Stimulated activated CD4-positive, alpha-beta T cell treated with anti-CD3 and anti-CD28 coated beads, TNF-alpha, amount 100 ng/mL, for 1 hour (primary cell): ENCODE measurements at regions not wholly inside any gene's neighbourhood (a gene's known extent, or its start where the extent isn't known, plus 50 kb on each side); places are given as distances from the start of the nearest gene placed in this dataset.

Source experiments
- DNase-seq, 3 donors: peaks; one replicate each; pipeline ENCODE4 v3.0.0-alpha.2; 2020; ENCODE audit warnings: low read depth in 3 of 3, low spot score in 1 of 3

DNA sequence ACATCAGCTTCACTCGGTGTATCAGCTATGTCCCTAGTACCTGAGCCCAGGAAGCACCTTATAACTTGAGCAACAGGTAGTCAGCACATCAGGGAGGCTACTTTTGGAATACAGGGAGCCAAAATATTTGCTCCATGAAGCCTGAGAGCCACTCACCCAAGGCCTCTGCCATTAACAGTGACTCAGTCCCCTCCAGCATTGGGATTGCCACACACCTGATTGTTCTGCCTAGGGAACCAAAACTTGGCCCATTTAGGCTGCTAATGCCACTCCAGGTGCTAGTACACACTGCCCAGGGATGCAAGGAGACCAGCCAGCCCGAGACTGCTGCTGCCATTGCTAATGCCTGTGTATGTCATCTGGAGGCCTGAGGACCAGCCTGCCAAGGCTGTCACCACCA, 773.6 kb upstream of the TENM4 start:
- no peak for DNase-seq

DNA sequence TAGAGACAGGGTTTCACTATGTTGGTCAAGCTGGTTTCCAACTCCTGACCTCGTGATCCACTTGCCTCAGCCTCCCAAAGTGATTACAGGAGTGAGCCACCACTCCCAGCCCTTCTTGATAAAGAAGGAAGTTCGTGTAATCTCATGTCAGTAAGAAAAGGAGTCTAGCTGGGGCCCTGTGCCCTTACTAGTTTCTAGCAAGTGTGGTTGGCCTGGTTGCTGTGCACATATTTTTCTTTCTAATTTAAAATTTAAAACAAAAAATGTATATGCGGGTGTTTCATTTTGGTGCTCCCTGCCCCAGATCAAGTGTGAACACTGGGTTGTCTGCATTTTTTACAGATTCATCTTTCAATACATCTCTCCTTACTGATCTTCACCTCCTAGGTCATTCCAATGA, 770.8 kb upstream of the TENM4 start:
- DNase-seq = no peak

DNA sequence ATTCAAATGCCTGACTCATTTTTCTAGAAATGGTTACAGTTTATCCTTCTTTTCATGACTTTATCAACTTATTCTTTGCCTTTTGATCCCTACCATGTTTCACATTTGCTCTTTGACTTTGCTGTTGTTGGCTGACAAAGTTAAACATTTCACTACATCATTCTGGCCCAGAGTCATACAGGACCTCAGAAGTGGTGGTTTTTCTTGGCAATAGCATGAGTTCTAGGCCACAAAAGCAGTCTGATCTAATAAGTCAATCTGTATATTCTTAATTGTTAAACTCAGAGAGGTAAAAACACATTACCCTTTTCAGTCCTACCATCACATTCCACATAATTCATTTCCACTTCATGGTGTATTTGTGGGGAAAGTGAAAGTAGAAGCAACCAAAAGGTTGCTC, 763.2 kb upstream of the TENM4 start:
- no peak for DNase-seq

DNA sequence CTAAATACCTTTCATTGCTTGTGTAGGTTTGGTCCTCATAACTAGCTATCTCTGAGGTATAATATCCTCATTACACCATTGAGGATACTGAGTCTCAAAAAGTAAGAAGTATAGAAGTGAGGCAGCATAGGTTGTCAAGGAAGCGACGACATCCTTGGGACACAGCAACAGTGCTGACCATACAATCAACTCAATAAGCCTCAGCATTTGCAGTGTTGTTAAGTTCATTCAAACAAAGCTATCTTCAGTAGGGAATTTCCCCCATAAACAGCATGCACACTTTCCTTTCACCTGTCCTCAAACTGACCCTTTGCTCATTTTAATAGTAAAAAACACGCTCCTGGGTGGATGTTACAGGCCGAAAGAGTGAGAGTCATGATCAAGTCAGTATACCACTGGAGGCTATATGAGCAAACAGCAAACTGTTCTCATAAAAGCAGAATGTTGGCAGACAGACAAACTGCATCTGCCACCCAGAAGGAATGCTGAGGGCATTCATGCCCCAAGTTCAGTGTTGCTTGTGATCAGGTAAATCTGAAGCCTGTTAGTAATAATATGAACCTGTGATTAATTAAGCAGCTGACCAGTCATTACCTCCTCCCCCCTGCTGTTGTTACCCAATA, 756.2 kb upstream of the TENM4 start:
- DNase-seq = no peak

DNA sequence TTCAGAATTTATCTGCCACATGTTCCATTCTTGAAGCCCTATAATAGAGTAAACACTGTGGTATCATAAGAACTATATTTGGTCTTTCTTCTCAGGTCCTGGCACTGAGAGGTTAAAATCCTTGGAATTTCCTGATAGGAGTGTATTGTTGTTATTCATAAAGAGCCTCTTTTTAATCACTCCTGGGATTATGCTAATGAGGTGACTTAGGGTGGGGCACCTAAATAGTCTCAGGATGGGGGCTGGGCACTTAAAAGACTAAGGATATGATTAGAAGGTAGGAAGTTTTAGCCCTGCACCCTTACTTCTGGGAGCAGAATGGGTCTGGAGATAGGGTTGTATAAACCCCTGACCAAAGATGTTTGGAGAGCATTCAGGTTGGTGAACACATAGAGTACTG, 755.2 kb upstream of the TENM4 start:
- no peak for DNase-seq

DNA sequence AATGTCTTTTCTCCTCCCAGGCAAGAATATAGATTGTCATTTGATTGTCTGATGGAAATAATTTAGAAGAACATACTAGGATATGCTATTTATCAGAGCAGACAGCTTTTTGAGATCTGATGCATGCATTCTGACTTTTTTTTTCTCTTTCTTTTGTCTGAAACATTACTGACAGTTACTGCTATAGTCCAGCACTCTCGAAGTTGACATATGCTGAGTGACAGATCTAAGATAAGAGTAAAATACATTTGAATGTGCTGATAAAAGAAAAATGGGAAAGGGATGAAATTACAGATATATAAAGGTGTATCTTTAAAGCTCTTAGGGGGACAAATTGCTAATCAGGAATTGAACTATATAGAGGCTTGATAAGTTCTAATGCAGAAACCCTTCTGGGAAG, 753.8 kb upstream of the TENM4 start:
- DNase-seq = no peak

DNA sequence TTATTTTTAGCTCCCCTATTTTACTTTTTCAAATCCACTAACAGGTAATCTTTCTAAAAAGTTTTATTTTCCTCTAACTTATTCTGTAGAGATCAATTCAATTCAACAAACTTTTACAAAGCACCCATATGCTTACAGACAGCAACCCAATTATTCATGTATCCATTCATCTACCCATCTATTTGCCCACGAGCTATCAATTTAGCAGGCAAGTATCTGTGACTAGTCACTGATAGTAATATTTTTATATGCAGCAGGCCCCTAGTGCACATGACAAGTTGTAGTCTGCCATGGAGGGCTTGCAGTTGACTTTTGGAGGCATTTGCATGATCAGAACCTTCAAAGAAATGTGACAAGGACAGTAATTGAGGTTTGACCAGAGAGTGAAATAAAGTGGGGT, 753.2 kb upstream of the TENM4 start:
- DNase-seq = no peak

DNA sequence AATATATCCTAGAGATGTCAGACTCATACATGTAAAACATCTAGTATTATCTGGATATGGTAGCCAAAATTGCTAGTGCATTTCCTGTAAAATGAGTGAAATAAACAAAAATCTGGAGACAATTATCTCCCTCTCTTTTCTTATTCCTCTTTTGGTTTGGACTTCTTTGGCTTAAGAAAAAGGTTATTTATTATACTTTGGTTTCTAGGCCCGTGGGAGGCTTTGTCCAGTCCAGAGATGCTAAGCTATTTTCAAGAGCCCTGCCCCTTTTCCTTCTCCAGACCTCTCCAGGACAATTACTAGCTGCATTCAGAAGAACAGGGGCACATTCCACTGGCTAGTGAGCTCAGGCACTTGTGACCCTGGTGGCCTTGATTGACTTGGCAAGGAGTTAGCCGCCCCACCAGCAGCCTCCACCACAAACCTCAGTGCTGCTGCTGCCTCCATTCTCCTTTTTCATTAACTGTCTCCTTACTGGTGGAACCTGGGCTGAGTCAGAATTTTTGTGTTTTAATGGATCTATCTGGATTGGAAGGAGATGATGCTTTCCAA, 747.3 kb upstream of the TENM4 start:
- DNase-seq = no peak

DNA sequence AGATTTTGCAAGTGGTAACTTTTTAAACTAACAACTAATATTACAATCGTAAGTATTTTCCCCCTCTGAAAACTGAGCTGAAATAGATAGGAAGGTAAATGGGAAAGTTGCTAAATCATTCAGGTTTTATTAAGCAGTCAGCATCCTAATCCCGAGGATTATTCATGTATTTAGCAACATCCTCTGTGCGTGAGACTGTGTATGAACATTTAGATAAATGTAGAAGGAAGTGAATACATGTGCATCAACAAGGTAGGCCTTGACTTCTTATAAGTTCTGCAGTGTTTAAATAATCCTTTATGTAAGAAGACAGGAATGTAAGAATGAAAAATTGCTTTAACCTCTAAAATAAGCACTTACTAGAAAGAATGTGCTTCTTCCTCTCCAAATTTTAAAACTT, 745.9 kb upstream of the TENM4 start:
- DNase-seq = no peak

DNA sequence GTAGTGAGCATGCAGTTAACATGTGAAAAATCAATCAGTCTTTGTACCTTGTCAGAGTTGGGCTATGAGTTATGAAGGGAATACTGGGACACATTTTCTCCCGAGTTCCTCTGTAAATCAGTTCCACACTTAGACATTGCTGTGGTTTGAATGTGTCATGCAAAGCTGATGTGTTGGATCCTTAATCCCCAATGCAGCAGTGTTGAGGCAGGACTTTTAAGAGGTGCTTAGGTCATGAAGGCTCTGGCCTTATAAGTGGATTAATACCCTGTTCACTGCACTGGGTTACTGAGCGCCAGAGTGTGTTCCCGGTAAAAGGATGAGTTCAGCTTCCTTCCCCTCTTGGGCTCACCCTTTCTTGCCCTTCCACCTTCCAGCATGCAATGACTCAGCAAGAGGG, 742.1 kb upstream of the TENM4 start:
- no peak for DNase-seq

DNA sequence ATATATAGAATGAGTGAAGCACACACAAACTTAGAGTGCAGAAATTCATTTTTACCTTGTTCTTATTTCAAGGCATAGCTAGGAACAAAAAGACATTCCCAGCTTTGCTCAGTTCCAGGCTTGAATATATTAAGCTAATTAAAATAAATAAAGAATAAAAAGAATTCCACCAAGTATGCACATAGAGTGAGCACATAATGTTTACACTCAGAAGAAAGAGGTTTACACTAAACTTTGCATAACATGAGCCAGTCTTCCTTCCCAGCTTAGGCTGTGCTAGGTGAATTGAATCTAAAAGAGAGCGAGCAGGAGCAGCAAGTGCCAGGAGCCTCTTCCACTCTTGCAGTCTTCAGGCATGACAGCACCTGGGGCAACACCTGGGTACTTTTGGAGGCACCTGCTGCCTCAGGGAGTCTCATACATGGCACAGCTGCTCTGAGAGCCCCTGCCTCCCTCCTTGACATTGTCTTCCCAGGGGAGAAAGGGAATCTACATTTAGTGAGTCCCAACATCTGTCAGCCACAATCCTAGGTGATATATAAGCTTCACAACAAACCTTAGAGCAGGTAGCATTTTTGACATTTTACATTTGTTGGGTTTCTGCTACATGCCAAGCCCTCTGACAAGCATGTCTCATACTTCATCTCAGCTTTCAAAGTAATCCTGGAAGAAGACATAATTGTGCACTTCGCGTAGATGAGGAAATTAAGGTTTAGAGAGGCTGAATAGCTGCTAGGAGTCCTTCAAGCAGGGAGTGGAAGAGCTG, 732.7 kb upstream of the TENM4 start:
- DNase-seq = no peak

DNA sequence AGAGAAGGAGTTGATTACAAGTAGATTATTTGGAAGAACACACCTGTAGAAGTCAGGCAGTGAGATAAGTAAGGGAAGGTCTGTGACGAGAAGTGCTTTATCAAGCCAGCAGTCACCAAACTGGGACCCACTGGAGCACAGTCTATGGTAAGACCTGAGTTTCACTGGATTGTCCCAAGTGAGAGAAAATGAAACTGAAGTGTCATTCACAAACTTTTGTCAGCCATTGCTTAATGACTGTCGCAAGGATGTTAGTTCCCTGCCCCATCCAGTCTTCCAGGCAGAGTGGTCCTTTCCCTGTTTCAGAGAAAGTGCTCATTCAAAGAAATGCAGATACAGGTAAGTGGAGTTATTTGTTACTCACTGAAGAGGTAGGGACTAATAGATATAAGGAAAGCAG, 728.0 kb upstream of the TENM4 start:
- DNase-seq = no peak

DNA sequence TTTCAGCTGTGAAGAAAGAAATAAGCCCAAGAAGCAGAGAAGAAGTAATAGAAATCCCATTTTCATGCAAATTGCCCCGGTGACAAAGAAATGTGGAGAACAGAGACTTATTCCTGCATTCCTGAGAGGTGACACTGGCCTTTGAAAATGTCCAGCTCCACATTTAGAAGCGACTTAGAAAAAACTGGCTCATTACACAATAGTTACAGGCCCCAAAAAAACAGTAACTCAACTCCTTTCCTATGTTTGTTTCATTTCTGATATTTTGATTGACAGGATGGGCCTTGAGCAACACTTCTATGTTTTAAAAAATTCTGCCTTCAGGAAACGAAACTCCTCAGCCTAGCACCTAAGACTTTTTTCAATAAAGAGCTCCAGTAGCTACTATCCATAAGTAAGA, 726.9 kb upstream of the TENM4 start:
- DNase-seq = no peak

DNA sequence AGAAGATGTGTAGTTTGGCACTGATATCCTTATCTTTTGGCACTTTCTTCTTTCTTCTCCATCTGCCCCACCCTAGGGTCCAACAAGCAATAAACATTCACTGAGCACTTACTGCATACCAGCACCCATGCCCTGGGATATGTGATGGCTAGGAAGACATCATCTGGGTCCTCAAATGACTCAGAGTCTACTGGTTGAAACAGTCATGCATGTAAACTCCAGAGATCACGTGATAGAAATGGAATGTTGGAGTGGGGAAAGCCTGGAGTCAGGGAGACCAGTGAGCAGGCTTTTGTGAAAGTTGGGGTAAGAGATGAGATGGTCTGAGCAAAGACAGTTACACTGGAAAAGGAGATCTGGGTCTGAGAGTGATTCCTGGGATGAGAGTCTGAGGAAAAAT, 724.9 kb upstream of the TENM4 start:
- DNase-seq = no peak

DNA sequence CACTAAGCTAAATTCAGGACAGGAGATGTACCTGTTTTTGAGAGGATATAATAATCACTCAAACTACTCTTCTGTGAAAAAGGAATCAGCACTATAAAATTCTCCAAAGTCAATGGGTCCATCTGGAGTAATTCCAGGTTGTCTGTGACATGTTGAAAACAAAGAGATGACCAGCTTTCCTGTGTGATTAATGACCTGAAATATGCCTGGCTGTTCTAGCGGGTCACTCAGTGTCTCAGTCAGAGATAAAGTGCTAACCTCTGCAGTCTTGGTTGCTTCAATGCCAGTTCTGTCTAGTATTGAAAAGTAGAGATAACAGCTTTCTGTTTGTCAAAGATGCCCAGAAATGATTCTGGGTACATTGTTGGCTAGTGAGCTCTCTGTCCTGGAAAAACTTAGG, 722.6 kb upstream of the TENM4 start:
- no peak for DNase-seq

DNA sequence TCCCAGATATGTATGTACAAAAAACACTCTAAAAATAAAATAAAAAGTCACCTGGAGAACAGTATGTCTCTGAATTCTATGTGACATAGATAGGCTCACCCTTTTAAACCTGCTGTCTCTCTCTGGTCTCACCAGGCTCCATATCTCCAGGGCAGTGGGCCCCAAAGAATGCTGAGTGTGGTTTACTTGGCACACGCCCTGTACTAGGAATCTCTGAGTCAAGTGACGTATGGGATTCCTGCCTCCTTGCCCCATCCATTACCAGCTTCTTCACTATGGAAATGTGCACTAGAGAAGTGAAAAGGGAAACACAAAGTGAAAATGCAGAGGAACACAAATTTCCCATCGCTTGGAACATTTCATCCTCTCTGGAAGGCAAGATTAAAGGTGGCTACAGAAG, 722.2 kb upstream of the TENM4 start:
- no peak for DNase-seq

DNA sequence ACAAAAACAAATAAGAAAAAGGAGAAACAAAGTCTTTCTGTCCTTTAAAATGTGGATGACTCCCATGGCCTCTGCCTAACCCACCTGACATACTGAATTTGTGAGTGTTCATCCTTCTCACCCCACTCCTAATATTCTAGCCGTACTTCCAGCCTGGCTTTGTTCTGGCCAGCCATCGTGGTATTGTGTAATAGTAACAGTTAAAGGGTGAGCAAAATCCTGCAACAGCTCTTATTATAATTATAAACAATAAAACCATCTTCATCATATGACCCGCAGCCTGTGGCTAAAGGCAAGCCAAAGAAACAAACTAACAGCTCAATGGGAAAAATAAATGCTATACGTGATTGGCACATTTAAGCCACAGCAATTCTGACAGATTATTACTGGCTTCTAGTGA, 721.6 kb upstream of the TENM4 start:
- DNase-seq = no peak

DNA sequence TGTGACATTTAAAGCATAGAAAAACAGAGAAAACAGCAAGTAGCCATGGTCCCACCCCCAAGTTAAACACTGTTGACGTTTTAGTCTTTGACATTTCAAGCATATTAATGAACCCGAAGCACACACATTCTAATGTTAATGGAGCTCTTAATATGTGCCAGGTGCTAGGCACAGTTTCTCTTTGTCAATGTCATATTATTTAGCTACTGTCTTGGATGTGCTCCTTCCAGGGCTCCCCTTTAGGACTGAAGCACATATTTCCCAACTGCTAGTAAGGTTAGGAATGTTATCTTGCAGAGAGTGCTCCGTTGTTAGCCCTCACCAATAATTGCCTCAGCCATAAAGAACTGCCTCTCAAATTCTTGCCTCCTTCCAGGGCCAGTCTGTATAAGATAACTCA, 716.6 kb upstream of the TENM4 start:
- DNase-seq = no peak

DNA sequence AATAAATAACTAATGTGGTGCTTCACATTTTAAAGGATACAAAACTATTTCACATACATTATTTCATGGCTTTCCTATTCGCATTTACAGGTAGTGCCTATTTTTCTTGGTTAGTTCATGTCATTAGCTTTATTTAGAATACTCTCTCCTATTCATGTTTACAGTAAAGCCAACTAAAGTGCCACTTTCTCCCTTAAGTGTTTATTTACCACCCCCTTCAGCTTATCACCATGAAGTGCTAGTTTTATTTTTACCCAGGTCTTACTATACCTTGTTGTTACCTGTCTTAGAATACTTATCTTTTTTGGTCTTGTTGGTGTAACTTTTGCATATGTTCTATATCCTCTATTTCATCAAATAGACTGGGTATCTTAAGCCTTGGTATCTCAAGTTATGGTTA, 715.2 kb upstream of the TENM4 start:
- DNase-seq = no peak

DNA sequence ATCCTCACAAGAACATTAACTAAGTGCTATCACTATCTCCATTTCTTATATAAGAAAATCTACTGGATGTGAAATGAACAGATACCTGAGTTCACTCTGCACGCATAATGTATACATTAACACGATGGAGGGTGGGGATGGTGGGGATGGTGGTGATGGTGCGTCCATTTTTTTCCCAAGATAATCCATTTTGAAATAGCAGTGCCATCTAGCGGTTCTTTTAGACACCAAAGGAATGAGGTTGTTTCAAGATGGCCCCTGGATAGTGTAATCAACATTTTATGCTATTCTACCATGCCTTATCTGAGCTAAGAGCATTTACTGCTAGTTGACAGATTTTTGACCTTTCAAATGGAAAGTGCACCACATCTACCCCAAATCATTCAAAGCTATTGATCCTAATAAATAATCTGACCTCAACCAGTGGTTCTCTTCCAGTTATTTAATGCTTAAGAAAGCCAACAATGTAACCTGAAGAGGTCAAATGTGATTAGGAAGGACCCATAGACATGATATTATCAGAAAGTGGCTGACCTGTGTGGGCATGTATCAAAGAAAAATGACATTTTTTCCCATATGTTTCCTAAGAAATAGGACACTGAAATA, 714.7 kb upstream of the TENM4 start:
- DNase-seq = no peak

DNA sequence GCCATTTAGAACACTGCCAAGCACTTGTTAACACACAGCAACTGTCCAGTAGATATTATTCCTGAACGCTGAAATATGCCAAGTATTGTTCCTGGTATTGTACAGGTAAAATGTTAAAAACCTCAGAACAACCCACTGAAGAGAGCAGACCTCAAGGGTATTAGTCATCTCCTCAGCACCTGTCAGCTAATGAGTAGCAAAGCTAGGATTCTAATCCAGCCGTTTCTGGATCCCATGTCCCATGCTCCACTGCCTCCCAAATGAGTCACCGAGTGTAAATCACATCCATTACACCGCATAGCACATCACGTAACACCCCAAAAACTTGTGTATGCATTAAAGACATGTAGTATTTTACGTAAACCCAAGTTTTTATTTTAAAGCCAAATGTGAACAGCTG, 705.4 kb upstream of the TENM4 start:
- no peak for DNase-seq

DNA sequence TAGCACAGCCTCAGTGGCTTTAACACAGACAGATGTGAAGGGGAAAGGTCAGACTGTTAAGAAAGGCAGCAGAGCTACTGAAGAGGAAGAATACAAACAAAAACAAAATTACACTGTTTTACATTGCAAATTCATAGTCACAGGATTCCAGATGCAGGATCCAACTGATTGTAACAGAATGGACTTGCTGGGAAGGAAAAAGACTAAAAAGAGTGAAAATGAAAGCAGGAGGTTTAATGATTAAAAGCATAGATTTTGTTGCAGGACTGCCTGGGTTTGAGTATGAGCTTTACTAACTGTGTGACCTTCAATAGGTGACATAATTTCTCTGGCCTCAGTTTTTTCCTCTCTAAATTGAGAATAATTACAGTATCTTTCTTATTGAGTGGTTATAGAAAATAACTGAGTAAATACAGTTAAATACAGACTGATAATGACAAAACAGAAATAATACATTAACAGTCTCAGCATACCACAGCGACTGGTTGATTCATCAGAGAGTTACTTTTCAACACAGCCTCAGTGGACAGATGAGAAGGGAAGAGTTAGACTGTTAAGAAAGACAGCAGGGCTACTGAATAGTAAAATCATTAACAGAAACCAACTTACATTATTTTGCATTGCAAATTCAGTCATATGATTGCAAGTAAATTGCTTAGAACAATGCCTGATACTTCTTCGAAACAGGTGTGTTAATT, 704.2 kb upstream of the TENM4 start:
- DNase-seq = no peak
